Fibroblast of lung (primary cell): ENCODE measurements at regions not wholly inside any gene's neighbourhood (a gene's known extent, or its start where the extent isn't known, plus 50 kb on each side); places are given as distances from the start of the nearest gene placed in this dataset.

Experiments used
- DNase-seq, 2 donors: peaks; one replicate each; pipeline versions ENCODE4 v3.0.0 to v3.0.0-alpha.2; 2010; ENCODE audit warnings: low read depth in 2 of 2
- H2AFZ ChIP-seq: 2 replicates; pipeline ENCODE4 v1.5.1; 2012; ENCODE audit warnings: low read length, control low read depth, inconsistent platforms
- H3K27ac ChIP-seq: 2 replicates; pipeline ENCODE4 v1.5.1; 2011; ENCODE audit warnings: low read length, control low read depth; ENCODE audit not compliant: insufficient read depth
- H3K27me3 ChIP-seq: 2 replicates; pipeline ENCODE4 v1.5.1; 2011; ENCODE audit warnings: mild to moderate bottlenecking, low read length; ENCODE audit not compliant: control insufficient read depth, insufficient read depth
- H3K36me3 ChIP-seq: 2 replicates; pipeline ENCODE4 v1.5.1; 2011; ENCODE audit warnings: low read length; ENCODE audit not compliant: control insufficient read depth, insufficient read depth
- H3K4me1 ChIP-seq: 2 replicates; pipeline ENCODE4 v1.5.1; 2011; ENCODE audit warnings: low read length; ENCODE audit not compliant: control insufficient read depth, insufficient read depth; ENCODE audit errors: extremely low read depth
- H3K4me2 ChIP-seq: 2 replicates; pipeline ENCODE4 v1.5.1; 2011; ENCODE audit warnings: low read length, control low read depth; ENCODE audit not compliant: insufficient read depth; ENCODE audit errors: extremely low read depth
- H3K4me3 ChIP-seq, 4 experiments: fragments of 200-600 bp in 1 of 4; sonication (generic) in 1 of 4; replicated peaks in 1 of 4; 2 replicates each; pipeline ENCODE4 v1.5.1; 2011 to 2016; ENCODE audit warnings: low read length in 4 of 4, low read depth in 3 of 4, mild to moderate bottlenecking in 3 of 4, control low read depth in 2 of 4, inconsistent platforms in 1 of 4, mixed read lengths in 1 of 4; ENCODE audit not compliant: insufficient read depth in 1 of 4; ENCODE audit errors: control extremely low read depth in 1 of 4
- H3K79me2 ChIP-seq: 2 replicates; pipeline ENCODE4 v1.5.1; 2012; ENCODE audit warnings: mild to moderate bottlenecking, low read length, inconsistent platforms; ENCODE audit not compliant: control insufficient read depth, insufficient read depth
- H3K9ac ChIP-seq: 2 replicates; pipeline ENCODE4 v1.5.1; 2011; ENCODE audit warnings: mild to moderate bottlenecking, low read length, control low read depth; ENCODE audit not compliant: insufficient read depth
- H3K9me3 ChIP-seq: 2 replicates; pipeline ENCODE4 v1.5.1; 2012; ENCODE audit warnings: low read depth, low read length; ENCODE audit not compliant: control insufficient read depth, insufficient read depth
- H4K20me1 ChIP-seq: 2 replicates; pipeline ENCODE4 v1.5.1; 2011; ENCODE audit warnings: low read length; ENCODE audit not compliant: control insufficient read depth, insufficient read depth; ENCODE audit errors: extremely low read depth
- EZH2 ChIP-seq: IDR thresholded peaks from 2 replicates; pipeline ENCODE4 v1.5.1; 2012; ENCODE audit warnings: low read length, control low read depth, mild to moderate bottlenecking; ENCODE audit errors: missing control alignments
- TF ChIP-seq, protein P1 (sequence below), 2 donors: IDR thresholded peaks in 1 of 2; conservative IDR thresholded peaks in 1 of 2; 1 replicate in 1 of 2; 2 replicates in 1 of 2; pipeline ENCODE4 v1.5.1; 2011 to 2012; ENCODE audit warnings: low read length in 2 of 2, control low read depth in 1 of 2, inconsistent platforms in 1 of 2, low read depth in 1 of 2, mild to moderate bottlenecking in 1 of 2

DNA sequence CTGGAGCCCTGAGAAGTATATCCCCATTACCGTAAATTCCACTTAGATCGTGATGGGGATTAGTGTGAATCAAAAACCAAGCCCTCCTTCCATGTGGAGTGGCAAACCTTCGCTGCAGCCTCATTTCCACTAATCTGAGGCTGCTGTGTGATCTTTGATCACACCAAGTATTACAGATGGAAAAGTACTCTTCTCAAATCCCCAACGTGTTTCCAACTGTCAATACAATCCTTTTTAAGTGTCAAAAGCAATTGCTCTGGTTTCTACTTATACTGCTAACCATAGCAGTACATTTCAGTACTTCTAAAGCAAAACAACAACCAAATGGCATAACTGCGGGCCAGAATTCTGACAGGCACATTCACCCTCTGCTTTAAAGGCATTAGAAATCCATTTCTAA lies 307.7 kb upstream of the ADAMTS16 start:
- H3K4me2 ChIP-seq, result no peak overlapping the region
- no peaks in the 10 kb centered on the region for H3K79me2 ChIP-seq
- no peak overlapping the region for H3K27ac ChIP-seq
- TF ChIP-seq, protein P1, sequence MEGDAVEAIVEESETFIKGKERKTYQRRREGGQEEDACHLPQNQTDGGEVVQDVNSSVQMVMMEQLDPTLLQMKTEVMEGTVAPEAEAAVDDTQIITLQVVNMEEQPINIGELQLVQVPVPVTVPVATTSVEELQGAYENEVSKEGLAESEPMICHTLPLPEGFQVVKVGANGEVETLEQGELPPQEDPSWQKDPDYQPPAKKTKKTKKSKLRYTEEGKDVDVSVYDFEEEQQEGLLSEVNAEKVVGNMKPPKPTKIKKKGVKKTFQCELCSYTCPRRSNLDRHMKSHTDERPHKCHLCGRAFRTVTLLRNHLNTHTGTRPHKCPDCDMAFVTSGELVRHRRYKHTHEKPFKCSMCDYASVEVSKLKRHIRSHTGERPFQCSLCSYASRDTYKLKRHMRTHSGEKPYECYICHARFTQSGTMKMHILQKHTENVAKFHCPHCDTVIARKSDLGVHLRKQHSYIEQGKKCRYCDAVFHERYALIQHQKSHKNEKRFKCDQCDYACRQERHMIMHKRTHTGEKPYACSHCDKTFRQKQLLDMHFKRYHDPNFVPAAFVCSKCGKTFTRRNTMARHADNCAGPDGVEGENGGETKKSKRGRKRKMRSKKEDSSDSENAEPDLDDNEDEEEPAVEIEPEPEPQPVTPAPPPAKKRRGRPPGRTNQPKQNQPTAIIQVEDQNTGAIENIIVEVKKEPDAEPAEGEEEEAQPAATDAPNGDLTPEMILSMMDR (conservative IDR thresholded peaks at IDR 0.05 in 1 of 2, IDR thresholded peaks at IDR 0.05 in 1 of 2; ENCODE audit: low read depth in 1 of 2, low read length in 2 of 2), result no peak
- TF ChIP-seq EZH2, result no peak
- H3K27me3 ChIP-seq, result no peaks in the 10 kb centered on the region
- H3K9me3 ChIP-seq, result no peaks in the 10 kb centered on the region
- no peaks in the 10 kb centered on the region for H4K20me1 ChIP-seq
- no peak overlapping the region for H2AFZ ChIP-seq
- no peaks in the 10 kb centered on the region for H3K4me1 ChIP-seq
- H3K36me3 ChIP-seq, result no peaks in the 10 kb centered on the region
- no peak for DNase-seq
- H3K4me3 ChIP-seq, result no peak overlapping the region
- H3K9ac ChIP-seq, result no peak overlapping the region

DNA sequence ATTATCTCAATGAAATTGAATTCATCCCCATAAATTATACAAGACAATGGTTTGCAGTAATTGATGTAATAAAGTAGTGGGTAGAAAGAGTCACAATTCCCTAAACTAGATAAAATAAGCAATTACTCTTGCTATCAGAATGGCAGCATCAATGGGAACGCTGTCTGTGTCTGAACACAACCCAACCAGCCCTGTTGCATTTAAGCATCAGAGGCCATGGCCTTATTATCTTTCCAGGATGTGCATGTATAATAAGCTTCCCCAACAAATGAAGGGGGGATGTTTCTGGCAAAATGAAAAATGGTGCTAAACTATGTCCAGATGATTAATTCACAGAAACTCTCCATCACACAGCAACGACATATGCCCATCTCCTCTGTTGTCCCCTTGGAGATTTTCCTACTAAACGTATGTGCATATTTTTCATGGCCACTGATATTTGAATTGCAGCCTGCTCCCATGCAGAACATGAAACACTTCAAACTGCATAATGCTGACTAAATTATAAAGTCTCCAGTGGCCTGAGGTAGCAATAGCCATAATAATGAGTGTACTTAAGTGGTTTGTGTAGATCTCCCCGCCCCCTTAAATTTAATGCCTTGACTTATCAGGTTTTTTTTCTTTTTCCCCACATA lies 306.9 kb upstream of the ADAMTS16 start:
- Histone ChIP-seq H3K9me3 (no peaks in the 10 kb centered on the region), H3K27me3 (no peaks in the 10 kb centered on the region), H3K9ac (no peak overlapping the region), H4K20me1 (no peaks in the 10 kb centered on the region), H3K4me3 (no peak overlapping the region), H3K36me3 (no peaks in the 10 kb centered on the region), H2AFZ (no peak overlapping the region), H3K4me1 (no peaks in the 10 kb centered on the region), H3K79me2 (no peaks in the 10 kb centered on the region), H3K4me2 (no peak overlapping the region), H3K27ac (no peak overlapping the region)
- DNase-seq, result no peak
- TF ChIP-seq, protein P1 (conservative IDR thresholded peaks at IDR 0.05 in 1 of 2, IDR thresholded peaks at IDR 0.05 in 1 of 2; ENCODE audit: low read depth in 1 of 2, low read length in 2 of 2), result no peak
- no peak for TF ChIP-seq EZH2

DNA sequence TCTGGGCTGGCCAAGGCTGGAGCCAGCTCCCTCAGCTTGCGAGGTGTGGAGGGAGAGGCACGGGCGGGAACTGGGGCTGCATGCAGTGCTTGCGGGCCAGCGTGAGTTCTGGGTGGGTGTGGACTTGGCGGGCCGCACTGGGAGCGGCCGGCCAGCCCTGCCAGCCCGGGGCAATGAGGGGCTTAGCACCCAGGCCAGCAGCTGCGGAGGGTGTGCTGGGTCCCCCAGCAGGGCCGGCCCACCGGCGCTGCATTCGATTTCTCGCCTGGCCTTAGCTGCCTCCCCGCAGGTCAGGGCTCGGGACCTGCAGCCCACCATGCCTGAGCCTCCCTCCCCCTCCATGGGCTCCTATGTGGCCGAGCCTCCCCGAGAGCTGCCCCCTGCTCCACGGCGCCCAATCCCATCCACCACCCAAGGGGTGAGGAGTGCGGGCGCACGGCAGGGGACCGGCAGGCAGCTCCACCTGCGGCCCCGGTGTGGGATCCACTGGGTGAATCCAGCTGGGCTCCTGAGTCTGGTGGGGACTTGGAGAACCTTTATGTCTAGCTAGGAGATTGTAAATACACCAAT lies 302.6 kb upstream of the ADAMTS16 start:
- Histone ChIP-seq H3K4me1 (no peaks in the 10 kb centered on the region), H3K36me3 (no peaks in the 10 kb centered on the region), H3K79me2 (no peaks in the 10 kb centered on the region), H3K9ac (no peak overlapping the region), H3K27me3 (no peaks in the 10 kb centered on the region), H3K4me2 (no peak overlapping the region), H3K9me3 (no peaks in the 10 kb centered on the region), H3K4me3 (no peak overlapping the region), H3K27ac (no peak overlapping the region), H4K20me1 (no peaks in the 10 kb centered on the region), H2AFZ (no peak overlapping the region)
- TF ChIP-seq EZH2, result no peak
- TF ChIP-seq, protein P1 (conservative IDR thresholded peaks at IDR 0.05 in 1 of 2, IDR thresholded peaks at IDR 0.05 in 1 of 2; ENCODE audit: low read depth in 1 of 2, low read length in 2 of 2), result no peak
- no peak for DNase-seq
